Activated T-helper 17 cell treated with anti-CD3 and anti-CD28 coated beads, Interleukin-2, amount 50 U/mL, for 72 hours (primary cell): ENCODE measurements at regions not wholly inside any gene's neighbourhood (a gene's known extent, or its start where the extent isn't known, plus 50 kb on each side); places are given as distances from the start of the nearest gene placed in this dataset.

Experiments used
- ATAC-seq: fragments of 150-1000 bp; cut with Tn5 transposase; replicated peaks from 2 replicates; pipeline ENCODE4 v1.10.0; 2021; ENCODE audit warnings: mild to moderate bottlenecking, moderate library complexity
- H3K27ac Mint-ChIP-seq: one replicate; pipeline ENCODE4 v1.8.0; 2022; ENCODE audit warnings: mixed read lengths
- H3K27me3 Mint-ChIP-seq: one replicate; pipeline ENCODE4 v1.8.0; 2022; ENCODE audit warnings: mixed read lengths
- H3K36me3 Mint-ChIP-seq: one replicate; pipeline ENCODE4 v1.8.0; 2022; ENCODE audit warnings: low read depth, mild to moderate bottlenecking, mixed read lengths
- H3K4me1 Mint-ChIP-seq: one replicate; pipeline ENCODE4 v1.8.0; 2022; ENCODE audit warnings: mixed read lengths
- H3K4me3 Mint-ChIP-seq: one replicate; pipeline ENCODE4 v1.8.0; 2022; ENCODE audit warnings: mild to moderate bottlenecking, mixed read lengths
- H3K9me3 Mint-ChIP-seq: one replicate; pipeline ENCODE4 v1.8.0; 2022; ENCODE audit warnings: mixed read lengths

DNA sequence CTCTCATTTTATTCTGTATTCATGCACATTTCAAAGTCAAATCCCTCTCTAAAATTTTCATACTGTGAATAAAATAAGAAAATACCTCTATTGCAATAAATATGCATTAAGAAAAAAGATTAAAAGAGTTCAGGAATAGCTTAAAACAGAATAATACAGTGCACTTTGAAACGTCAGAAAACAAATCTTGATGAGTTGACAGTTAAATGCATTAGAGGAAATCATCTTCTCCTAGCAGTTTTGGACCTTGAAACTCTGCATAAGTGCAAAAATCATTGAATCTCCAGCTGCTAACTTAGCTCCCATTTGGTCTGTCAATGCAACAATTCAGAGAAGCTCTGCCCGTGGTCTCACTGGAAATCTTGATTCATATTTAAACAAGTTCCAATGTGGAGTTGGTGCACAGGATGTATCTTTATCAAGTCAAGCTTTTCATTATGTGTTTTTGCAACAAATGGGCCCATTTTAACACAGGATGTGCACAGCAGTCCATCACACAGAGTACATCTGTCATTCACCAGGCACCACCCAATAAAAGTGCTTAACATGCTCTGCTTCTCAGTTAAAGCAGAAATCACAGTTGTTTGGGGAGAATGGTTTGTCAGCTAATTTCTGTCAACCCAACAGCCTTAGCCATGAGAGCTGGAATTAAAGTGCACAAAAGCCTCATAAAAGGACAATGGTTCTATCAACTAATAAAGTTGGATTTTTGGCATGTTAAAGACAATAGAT, 98.8 kb upstream of the ARRDC4 start:
- Mint-ChIP-seq H3K27me3 (no peaks in the 10 kb centered on the region), H3K9me3 (peaks cover 7% of the 10 kb centered on the region), H3K36me3 (no peaks in the 10 kb centered on the region), H3K4me1 (no peaks in the 10 kb centered on the region), H3K4me3 (no peak overlapping the region), H3K27ac (no peak overlapping the region)
- ATAC-seq = no peak

DNA sequence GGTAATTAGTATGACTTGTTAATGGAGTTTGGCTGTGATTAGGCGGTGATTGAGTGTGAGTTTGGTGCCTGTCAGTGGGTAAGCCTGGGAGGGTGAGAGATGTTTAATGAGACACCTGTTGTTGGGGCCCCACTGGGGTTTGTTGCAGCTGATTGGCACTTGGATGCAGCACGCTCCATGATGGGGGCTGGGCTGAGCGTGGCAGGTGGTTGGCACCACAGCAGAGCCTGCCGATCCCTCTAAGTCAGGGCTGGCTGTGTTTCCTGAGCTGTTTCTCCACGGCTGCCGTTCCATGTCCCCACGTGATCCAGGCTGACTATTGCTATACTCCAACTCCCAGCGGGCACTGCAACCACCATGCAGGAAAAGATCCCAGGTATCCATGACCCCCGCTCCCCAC, 93.5 kb upstream of the ARRDC4 start:
- Mint-ChIP-seq H3K27ac (no peak overlapping the region), H3K4me1 (no peaks in the 10 kb centered on the region), H3K4me3 (no peak overlapping the region), H3K9me3 (no peaks in the 10 kb centered on the region), H3K36me3 (no peaks in the 10 kb centered on the region), H3K27me3 (no peaks in the 10 kb centered on the region)
- ATAC-seq = no peak

DNA sequence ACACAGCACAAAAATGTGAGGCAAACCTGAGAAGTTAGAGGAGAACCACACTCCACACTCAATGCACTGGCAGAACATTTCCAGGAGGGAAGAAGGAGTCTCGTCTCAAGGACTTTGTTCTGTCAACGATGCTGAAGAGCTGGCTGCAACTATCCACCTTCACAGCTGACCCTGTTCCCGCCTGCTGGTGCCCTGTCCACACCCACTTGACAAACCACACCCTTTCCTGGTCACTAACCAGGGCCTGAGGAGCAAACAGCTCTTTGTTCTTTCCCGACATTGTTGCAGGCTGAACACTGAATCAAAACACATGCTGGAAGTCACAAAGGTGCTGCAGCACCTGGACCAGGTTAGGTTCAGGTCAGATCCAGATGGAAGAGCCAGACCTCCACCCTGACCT, 92.6 kb upstream of the ARRDC4 start:
- Mint-ChIP-seq H3K4me3 (no peak overlapping the region), H3K36me3 (no peaks in the 10 kb centered on the region), H3K27ac (no peak overlapping the region), H3K4me1 (no peaks in the 10 kb centered on the region), H3K9me3 (no peaks in the 10 kb centered on the region), H3K27me3 (no peaks in the 10 kb centered on the region)
- no peak for ATAC-seq

DNA sequence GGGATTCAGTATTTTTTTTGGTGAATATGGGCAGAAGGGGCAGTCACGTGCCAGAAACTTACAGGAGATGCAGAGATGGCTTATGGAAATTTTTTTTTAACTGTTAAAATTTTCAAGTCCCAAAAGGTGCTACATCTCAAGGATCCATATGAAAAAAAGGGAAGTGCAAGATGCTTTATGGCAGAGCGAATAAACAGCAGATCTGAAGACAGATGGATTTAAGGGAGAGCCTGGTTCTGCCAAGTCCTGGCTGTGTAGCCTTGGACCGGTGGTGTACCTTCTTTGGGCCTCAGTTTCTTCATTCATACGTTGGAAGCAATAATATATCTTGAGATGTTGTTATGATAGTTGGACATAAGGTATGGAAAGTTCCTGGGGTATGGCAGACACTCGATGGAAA, 91.5 kb upstream of the ARRDC4 start:
- H3K36me3 Mint-ChIP-seq = no peaks in the 10 kb centered on the region
- H3K9me3 Mint-ChIP-seq = no peaks in the 10 kb centered on the region
- H3K4me3 Mint-ChIP-seq = no peak overlapping the region
- H3K27ac Mint-ChIP-seq = no peak overlapping the region
- no peaks in the 10 kb centered on the region for H3K27me3 Mint-ChIP-seq
- ATAC-seq = no peak
- H3K4me1 Mint-ChIP-seq = no peaks in the 10 kb centered on the region

DNA sequence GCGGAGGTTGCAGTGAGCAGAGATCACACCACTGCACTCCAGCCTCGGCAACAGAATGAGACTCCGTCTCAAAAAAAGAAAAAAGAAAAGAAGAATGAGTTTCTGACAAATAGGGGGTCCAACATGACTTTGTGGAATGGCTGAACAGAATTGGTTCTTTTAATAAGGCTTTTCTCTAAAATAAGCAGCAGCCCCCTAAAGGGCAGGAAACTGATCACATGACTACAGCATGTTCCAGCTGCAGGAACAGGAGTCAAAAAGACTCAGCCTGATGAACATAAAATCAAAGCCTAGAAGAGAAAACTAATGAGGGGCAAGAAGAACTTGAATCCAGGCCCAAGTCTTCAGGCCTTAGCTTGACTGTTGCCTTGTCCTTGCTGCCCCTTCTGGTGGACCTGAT, 89.7 kb upstream of the ARRDC4 start:
- H3K9me3 Mint-ChIP-seq = no peaks in the 10 kb centered on the region
- no peaks in the 10 kb centered on the region for H3K27me3 Mint-ChIP-seq
- H3K36me3 Mint-ChIP-seq = no peaks in the 10 kb centered on the region
- no peaks in the 10 kb centered on the region for H3K4me1 Mint-ChIP-seq
- no peak for ATAC-seq
- H3K27ac Mint-ChIP-seq = no peak overlapping the region
- no peak overlapping the region for H3K4me3 Mint-ChIP-seq

DNA sequence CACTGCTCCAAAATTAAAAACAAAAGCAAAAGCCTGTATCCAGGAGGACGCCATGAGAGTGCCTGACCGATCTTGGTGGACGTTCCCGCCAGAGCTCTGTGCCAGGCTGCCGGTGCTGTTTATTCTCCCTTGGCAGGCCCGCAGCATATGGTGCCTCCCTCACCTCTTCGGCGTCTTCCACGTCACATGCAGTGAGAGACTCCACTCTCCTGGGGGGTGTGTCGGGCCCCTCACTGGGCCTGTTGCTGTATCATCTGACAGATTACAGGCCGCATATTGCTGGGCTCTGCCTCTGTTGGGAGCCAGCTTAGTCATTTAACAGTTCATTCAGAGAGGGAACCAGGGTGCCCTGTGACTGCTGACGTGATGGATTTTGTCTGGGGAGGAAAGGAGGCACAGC, 86.4 kb upstream of the ARRDC4 start:
- peaks cover 3% of the 10 kb centered on the region for H3K27me3 Mint-ChIP-seq
- H3K27ac Mint-ChIP-seq = no peak overlapping the region
- H3K4me1 Mint-ChIP-seq = no peaks in the 10 kb centered on the region
- no peak for ATAC-seq
- H3K9me3 Mint-ChIP-seq = no peaks in the 10 kb centered on the region
- H3K4me3 Mint-ChIP-seq = no peak overlapping the region
- H3K36me3 Mint-ChIP-seq = no peaks in the 10 kb centered on the region

DNA sequence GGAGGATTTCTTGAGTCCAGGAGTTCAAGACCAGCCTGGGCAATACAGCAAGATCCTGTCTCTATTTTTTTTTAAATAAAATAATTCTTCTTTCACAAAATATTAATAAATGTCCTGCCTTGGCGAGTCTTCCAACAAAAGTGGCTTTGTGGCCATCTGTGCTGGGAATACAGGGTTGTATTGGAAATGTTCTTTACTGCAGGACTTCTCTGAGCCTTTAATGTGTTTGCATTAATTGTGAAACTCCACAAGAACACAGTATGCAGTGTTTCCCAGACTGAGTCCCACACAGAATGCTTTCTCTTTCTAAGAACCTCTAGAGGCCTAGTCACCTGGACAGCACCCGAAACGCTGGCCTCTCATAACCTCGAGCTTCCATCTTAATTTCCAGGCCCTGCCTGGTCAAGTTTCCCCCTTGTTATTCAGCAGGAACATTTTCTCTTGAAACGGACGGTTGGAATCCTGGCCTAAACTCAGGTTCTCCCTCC, 85.4 kb upstream of the ARRDC4 start:
- H3K4me3 Mint-ChIP-seq = no peak overlapping the region

DNA sequence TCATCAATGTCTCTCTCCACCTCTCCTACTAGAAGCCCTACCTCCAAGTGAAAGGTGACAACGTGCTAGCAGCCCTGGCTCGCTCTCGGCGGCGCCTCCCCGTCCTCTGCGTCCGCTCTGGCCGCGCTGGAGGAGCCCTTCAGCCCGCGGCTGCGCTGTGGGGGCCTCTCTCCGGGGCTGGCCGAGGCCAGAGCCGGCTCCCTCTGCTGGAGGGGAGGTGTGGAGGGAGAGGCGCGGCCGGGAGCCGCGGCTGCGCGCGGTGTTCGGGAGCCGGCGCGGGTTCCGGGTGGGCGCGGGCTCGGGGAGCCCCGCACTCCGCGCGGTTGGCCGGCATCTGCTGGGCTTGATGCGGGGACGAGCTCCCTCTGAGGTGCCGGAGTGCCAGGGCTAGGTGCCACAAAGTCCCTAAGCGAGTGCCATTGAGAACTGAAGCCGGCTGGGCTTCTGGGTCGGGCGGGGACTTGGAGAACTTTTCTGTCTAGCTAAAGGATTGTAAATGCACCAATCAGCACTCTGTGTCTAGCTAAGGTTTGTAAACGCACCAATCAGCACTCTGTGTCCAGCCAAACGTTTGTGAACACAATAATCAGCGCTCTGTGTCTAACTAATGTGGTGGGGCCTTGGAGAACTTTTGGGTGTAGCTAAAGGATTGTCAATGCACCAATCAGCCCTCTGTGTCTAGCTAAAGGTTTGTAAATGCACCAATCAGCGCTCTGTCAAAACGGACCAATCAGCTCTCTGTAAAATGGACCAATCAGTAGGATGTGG, 84.8 kb upstream of the ARRDC4 start:
- no peak for ATAC-seq
- Mint-ChIP-seq H3K36me3 (no peaks in the 10 kb centered on the region), H3K9me3 (no peaks in the 10 kb centered on the region), H3K4me1 (no peaks in the 10 kb centered on the region), H3K27ac (no peak overlapping the region), H3K4me3 (no peak overlapping the region), H3K27me3 (peaks cover 3% of the 10 kb centered on the region)

More for the DNA sequence above, 85.4 kb upstream of the ARRDC4 start:
- H3K27ac Mint-ChIP-seq = no peak overlapping the region
- no peaks in the 10 kb centered on the region for H3K9me3 Mint-ChIP-seq
- ATAC-seq = no peak
- peaks cover 3% of the 10 kb centered on the region for H3K27me3 Mint-ChIP-seq
- H3K36me3 Mint-ChIP-seq = no peaks in the 10 kb centered on the region
- H3K4me1 Mint-ChIP-seq = no peaks in the 10 kb centered on the region

DNA sequence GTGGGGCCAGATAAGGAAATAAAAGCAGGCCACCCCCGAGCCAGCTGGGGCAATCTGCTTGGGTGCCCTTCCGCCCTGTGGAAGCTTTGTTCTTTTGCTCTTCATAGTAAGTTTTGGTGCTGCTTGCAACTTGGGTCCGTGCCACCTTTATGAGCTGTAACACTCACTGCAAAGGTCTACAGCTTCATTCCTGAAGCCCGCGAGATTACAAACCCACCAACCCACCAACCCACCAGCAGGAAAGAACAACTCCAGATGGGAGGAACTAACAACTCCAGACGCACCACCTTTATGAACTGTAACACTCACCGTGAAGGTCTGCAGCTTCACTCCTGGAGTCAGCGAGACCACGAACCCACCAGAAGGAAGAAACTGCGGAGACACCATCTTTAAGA, 84.2 kb upstream of the ARRDC4 start:
- Mint-ChIP-seq H3K27ac (no peak overlapping the region), H3K9me3 (no peaks in the 10 kb centered on the region), H3K4me3 (no peak overlapping the region), H3K4me1 (no peaks in the 10 kb centered on the region), H3K36me3 (no peaks in the 10 kb centered on the region), H3K27me3 (peaks cover 3% of the 10 kb centered on the region)
- ATAC-seq = no peak

DNA sequence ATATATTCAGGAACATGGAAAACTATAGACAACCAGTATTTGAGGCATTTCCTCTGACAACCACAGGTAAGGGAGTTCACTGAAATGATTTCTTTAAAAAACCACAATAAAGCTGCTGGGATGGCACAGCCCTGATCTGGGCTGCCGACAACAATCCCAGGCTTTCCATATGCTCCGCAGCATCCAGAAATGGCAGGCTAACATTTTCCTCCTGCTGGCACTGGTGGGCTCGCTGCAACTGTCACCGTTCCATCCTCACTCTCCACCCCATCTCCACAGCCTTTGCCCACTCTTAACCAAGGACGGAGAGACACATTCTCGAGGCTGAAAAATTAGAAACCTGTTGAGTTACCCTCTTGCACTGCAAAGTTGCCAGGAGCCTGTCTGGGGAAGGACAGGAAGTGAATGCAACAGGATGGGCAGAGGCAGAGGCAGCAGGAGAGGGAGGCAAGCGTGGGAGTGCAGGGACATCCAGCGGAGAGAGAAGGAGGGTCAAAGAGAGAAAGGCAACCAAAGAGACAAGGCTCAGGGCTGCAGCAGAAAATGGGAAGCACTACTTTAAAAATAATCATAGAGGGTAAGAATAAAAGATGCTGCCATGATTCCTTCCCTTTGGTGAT, 79.0 kb upstream of the ARRDC4 start:
- no peaks in the 10 kb centered on the region for H3K9me3 Mint-ChIP-seq
- ATAC-seq = no peak

DNA sequence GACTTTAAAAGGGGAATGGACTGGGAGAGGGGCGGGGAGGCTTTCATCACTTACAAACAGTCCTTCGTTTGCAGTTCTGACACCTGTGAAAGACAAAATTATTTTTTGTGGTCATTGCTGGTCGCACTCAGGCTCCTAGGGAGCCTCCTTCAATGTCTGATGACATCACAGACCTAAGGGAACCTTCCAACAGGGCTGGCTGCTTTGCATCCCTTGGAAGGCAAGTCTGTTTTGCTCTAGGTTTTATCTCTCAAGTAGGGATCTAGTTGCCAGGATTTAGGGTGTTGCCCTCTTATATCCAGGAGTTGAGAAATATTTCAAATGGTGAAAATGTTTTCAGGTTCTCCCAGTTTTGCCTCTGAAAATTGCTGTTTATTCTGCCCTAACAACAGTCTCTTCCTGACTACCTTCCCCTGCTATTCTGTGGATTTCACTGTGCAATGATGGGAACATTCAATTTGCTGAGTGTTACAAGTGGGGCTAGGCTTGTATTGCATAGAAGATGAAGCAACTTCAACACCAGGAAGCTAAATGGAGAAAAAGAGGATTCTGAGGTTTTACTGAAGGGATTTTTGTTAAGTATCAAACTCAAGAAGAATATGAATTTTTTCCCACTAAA, 75.9 kb upstream of the ARRDC4 start:
- Mint-ChIP-seq H3K27ac (no peak overlapping the region), H3K4me1 (no peaks in the 10 kb centered on the region), H3K36me3 (no peaks in the 10 kb centered on the region), H3K9me3 (no peaks in the 10 kb centered on the region), H3K27me3 (peaks cover 4% of the 10 kb centered on the region), H3K4me3 (no peak overlapping the region)
- no peak for ATAC-seq

More for the DNA sequence above, 79.0 kb upstream of the ARRDC4 start:
- H3K4me1 Mint-ChIP-seq = no peaks in the 10 kb centered on the region
- H3K27me3 Mint-ChIP-seq = peaks cover 3% of the 10 kb centered on the region
- H3K27ac Mint-ChIP-seq = no peak overlapping the region
- no peaks in the 10 kb centered on the region for H3K36me3 Mint-ChIP-seq
- no peak overlapping the region for H3K4me3 Mint-ChIP-seq

DNA sequence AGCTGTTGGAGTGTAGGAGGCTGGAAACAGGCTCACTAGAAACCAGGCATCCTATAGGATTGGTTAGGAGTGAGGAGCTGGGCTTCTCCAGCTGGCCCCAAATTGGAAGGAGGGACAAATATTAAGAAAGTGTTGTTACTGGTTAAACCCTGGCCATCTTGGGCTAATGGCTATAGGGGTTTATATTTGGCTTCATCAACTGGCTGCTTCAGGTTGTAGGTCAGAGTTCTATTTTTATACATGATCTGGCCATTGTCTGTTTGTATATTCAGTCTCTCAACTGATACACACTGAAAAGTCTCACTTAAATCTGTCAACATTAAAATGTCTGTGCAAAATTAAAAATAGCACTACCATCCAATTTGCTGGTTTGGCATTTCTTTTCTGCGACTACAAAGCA, 70.2 kb upstream of the ARRDC4 start:
- Mint-ChIP-seq H3K4me3 (no peak overlapping the region), H3K36me3 (no peaks in the 10 kb centered on the region), H3K27ac (no peak overlapping the region), H3K4me1 (no peaks in the 10 kb centered on the region), H3K9me3 (no peaks in the 10 kb centered on the region), H3K27me3 (peaks cover 4% of the 10 kb centered on the region)
- ATAC-seq = no peak

DNA sequence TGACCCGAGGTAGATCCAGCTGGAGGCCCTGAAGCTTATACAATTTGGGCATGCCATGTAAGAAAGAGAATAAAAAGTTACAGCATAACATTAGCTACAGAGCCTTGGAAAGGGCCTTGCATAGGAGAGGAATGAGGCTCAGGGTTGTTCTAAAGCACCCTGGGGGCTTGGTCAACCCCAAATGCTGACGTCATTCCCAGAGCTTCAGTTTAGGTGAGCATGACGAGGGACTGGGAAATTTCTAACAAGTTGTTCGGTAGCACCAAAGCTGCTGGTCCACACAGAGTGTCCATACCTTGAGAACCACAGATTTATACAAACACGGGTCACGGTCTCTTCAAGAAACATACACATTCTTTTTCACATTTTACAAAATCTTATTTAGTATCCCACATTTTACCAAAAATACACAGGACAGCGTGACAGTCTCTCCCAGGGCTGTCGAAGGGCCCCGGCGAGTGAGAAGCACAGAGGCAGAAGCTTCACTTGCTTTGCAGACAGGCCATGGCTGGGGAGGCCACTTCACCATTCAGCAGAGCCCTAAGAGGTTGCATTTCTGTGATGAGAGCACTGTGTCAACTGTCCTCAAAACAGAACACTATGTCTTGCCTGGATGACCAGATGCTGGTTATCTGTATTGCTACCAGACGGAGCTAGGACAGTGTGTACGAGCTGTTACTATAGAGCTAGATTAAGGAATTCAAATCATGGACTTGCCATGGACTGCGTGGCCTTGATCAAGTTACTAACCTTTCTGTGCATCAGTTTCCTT, 68.2 kb upstream of the ARRDC4 start:
- H3K4me3 Mint-ChIP-seq = no peak overlapping the region
- H3K9me3 Mint-ChIP-seq = no peaks in the 10 kb centered on the region
- H3K36me3 Mint-ChIP-seq = no peaks in the 10 kb centered on the region
- peaks cover 4% of the 10 kb centered on the region for H3K27me3 Mint-ChIP-seq
- no peaks in the 10 kb centered on the region for H3K4me1 Mint-ChIP-seq
- ATAC-seq = no peak
- no peak overlapping the region for H3K27ac Mint-ChIP-seq

DNA sequence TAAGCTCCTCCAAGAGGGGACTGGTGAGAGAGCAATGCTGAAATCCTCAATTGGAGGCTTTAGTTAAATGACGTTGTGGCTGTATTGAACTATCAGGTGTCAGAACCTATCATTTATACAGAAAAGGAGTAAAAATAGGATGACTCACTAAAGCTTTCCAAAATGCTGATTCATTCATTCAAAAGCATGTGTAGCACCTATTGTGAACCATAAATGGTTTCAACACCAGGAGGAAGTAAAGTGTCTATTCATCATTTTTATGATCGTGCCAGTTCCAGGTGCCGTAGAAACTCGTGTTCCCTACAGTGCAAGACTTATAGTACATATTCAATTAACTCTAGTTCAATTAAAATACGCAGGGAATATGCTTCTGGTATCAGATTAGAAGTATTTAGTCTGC, 66.5 kb upstream of the ARRDC4 start:
- no peaks in the 10 kb centered on the region for H3K9me3 Mint-ChIP-seq
- H3K4me3 Mint-ChIP-seq = no peak overlapping the region
- no peaks in the 10 kb centered on the region for H3K27me3 Mint-ChIP-seq
- no peak for ATAC-seq
- no peaks in the 10 kb centered on the region for H3K4me1 Mint-ChIP-seq
- H3K36me3 Mint-ChIP-seq = no peaks in the 10 kb centered on the region
- H3K27ac Mint-ChIP-seq = no peak overlapping the region
